Stimulated activated CD4-positive, alpha-beta T cell treated with anti-CD3 and anti-CD28 coated beads, Interleukin-2, amount 100 ng/mL, for 24 hours (primary cell): ENCODE measurements at regions not wholly inside any gene's neighbourhood (a gene's known extent, or its start where the extent isn't known, plus 50 kb on each side); places are given as distances from the start of the nearest gene placed in this dataset.
A peak's percentile ranks its signal among the peaks of the same experiment; 100 is the strongest.

Experiments used
- DNase-seq, 2 donors: peaks; one replicate each; pipeline ENCODE4 v3.0.0-alpha.2; 2020

DNA sequence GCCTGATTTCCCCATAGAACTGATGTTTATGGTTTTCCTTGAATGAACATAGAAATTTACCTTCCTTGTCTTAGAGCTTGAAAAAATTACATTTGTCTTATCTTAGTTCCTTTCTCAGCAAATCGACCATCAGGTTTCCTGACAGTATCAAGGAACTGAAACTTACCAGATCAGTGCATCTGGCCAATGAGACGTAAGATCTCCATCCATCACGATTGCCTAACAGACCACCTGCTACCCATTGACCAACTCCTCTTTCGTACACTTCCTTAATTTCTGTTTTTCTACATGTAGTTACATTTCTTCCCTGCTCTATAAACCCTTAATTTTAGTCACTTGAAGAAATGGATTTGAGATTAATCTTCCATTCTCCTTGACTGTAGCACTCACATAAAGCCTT, 57.4 kb upstream of the TMPRSS15 start:
- DNase-seq = no peak

DNA sequence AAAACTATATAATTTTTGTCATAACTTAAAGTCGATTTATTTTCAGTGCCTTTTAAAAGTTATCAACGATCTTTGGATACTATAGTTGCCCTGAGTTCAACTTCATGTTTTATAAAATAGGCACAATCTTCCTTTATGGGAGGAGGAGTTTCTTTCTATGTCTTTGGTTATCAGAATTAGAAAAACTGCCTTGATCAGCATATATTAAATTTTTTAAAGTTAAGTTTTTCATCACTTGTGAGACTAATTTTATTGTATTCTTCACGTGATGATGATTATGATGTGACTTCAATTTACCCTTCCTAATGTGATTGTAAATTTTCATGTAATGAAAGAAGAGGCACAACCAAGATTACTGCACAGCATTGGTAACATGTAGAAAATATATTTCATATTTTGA, 58.2 kb upstream of the TMPRSS15 start:
- DNase-seq = no peak

GRCh38 chr21:18467715-18468114, 64.1 kb upstream of the TMPRSS15 start:
- no peak for DNase-seq

DNA sequence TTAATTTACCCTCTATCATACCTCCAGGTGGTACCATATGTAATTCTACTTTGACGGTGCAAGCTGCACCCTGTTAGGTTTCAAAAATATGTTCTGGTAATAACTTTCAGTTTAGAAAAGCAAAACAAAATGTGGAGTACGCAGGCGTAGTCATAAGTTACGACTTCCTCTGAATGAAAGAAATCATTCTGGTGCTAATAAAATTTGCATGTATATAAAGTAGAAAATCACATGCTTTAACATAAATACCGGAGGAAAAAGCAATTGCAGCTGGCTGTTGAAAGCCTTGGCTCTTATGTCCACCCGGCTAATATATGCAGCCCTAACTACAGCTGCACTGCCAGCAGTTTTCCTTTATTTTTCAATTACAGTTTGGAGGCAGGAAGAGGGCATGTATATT, 65.2 kb upstream of the TMPRSS15 start:
- no peak for DNase-seq

DNA sequence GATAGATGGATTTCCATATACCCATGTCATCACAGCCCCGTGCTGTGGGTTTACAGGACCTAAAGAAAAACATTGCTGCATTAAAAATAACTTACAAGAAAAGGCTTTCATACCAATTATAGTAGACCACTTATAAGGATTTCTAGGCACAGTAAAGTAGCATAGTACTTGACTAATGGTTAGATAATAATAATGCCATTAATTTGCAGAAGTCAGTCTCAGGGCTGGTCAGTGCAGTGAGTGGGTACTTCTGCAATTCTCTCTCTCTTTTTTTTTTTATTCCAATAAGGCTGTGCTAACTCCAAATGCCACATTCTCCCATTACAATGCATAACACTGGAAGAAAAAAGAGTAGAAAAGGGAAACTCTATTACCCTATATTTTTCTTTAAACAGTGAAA, 73.1 kb upstream of the TMPRSS15 start:
- no peak for DNase-seq

DNA sequence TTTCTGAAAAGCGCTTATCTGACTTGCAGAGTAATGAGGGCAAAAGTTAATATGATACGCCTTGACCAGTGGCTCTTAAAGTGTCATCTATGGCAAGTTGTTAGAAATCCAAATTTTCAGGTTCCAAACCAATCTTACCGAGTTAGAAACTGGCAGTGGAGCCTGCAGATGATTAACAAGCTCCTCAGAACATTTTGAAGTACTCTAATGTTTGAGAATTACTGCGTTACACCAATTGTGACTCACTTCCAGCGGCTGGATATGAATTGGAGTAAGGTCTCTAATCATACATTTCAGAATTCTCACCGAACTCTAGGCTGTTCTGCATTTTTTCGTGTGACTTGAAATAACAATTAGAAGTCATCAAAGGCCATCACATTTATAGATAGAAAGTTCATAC, 73.5 kb upstream of the TMPRSS15 start:
- no peak for DNase-seq

DNA sequence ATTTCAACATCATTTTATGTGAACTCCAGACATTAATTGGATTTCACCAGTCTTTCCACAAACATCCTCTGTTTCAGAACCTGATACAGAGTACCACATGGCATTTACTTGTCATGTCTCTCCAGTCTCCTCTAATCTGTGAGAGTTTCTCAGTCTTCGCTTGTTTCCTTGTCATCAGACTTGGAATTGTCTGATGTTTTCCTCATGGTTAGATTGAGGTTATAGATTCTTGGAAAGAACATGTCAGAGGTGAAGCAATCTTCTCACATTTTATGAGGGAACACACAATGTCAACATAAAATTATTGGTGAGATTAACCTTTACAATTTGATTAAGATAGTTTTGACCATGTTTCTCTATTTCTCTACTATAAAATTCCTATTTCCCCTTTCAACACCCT, 74.9 kb upstream of the TMPRSS15 start:
- no peak for DNase-seq

DNA sequence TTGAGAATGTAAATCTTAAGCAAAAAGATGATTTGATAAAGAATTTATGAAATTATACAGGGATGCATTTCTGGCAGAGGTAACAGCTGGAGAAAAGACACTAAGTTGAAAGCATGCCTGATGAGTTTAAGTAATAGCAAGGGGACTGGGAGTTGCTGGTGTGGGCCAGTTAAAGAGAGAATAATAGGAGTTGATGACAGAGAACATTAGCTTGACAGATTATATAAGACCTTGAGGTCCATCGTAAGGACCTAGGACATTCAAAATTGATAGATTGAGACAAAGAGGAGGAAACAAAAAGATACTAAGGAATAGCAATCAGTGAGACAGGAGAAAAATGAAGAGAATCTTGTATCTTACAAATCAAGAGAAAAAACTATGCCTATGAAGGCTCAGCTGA, 84.7 kb upstream of the TMPRSS15 start:
- DNase-seq = no peak

GRCh38 chr21:18493422-18493821, 89.8 kb upstream of the TMPRSS15 start:
- no peak for DNase-seq

DNA sequence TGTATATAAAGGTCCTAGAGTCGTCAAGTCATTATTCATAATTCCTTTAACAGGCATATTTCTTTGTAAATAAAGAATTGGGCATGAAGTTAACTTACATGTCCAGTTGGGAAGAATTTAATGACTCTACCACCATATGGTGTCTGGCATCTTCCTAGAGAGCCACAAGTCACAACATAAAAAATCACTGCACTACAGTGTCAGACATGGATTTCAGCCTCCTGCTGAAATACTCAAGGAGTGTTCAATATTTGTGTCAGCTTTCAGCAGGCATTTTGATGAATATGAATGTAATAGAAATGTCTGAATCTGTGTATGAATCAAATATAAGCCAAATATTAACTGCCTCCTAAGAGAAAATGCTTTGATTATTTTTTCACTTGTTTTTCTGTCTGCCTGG, 91.9 kb upstream of the TMPRSS15 start:
- DNase-seq = no peak

GRCh38 chr21:18498431-18498830, 94.8 kb upstream of the TMPRSS15 start:
- no peak for DNase-seq

DNA sequence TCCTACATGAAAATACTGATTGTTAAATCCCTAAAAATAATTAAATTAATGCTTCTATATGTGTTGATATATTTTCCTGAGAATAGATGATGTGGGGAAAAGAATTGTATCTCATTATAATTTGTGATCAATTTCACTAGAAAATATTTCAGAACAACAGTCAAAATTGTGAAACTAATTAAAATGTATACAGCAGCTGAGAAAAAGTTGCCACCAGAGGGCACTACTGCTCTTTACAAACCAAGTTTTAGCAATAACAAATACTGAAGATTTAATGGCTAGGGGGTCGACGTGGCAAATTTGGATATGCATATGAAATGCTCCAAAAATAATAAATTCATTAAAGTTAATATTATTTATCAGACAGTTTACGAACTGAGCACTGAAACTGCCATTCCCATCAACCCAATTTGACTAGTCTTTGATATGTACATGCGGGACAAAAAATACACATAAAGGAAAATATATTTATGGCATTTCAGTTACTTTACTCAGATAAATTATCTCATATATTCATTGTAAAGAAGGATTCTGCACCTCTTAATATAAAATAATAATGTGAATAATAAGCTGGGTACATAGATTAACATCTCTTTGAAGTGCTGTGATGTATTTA, 96.3 kb upstream of the TMPRSS15 start:
- peak; percentile 26 to 49 for DNase-seq

DNA sequence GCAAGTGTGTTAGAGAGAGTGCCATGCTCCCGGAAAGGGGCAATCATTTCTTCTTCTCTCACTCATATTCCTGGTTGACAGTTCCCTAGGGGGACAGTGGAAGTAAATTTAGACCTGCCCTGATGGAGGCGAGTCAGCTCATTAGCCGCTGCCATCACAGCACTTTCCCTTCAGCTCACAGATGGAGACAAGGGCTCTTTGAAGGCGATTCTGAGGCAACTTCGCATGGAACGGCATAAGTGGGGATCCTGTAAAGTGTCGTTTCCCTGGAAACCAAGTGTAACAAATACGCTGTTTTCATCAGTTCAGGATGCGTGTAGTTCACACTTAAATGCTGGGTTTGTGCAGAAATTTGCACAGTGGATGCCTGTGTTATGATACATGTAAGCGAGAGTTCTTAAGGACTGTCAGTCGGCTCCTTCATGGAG, 114.5 kb upstream of the TMPRSS15 start:
- DNase-seq = no peak

- DNase-seq = no peak
Measured at GRCh38 chr21:18521204-18521603, 117.6 kb upstream of the TMPRSS15 start.

GRCh38 chr21:18522181-18522972, 118.8 kb upstream of the TMPRSS15 start:
- no peak for DNase-seq

GRCh38 chr21:18524097-18524880, 120.7 kb upstream of the TMPRSS15 start:
- DNase-seq = no peak

GRCh38 chr21:18529254-18529653, 125.7 kb upstream of the TMPRSS15 start:
- DNase-seq = no peak

- no peak for DNase-seq
Measured at GRCh38 chr21:18542081-18542480, 138.5 kb upstream of the TMPRSS15 start.

DNA sequence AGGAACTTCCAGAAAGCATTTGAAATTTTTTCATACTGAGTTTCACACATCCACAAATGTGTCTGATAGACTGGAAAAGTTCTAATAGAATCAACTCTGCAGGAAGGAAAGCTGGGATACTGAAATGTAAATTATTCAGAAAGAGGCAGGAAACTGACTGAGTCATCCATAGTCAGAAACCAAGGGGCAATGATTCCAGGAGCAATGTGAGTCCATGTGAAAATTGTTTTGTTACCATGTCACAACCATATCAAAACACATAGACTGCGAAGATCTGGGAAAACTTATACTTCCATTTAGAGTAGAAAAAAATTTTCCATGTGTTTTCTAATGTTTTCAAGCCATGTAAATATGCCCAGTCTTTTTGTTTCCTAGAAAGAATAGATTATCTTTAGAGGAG, 142.3 kb upstream of the TMPRSS15 start:
- DNase-seq = no peak

GRCh38 chr21:18547347-18547746, 143.8 kb upstream of the TMPRSS15 start:
- DNase-seq = no peak

GRCh38 chr21:18548249-18548648, 144.7 kb upstream of the TMPRSS15 start:
- no peak for DNase-seq

- DNase-seq = no peak
Measured at GRCh38 chr21:18549214-18549905, 145.8 kb upstream of the TMPRSS15 start.

GRCh38 chr21:18550361-18550760, 146.8 kb upstream of the TMPRSS15 start:
- DNase-seq = no peak
